ENCODE measurements at regions not wholly inside any gene's neighbourhood (a gene's known extent, or its start where the extent isn't known, plus 50 kb on each side); places are given as distances from the start of the nearest gene placed in this dataset.

- DNase-seq (ENCODE audit: extremely low read depth, low read depth): no peak
- no peak for TF ChIP-seq CTCF (IDR thresholded peaks at IDR 0.05; ENCODE audit: low read depth, low read length)
These were observed 683.5 kb downstream of the NR2F2 start for GRCh38 chr15:97014001-97014400.

- no peak for TF ChIP-seq CTCF (IDR thresholded peaks at IDR 0.05; ENCODE audit: low read depth, low read length)
- DNase-seq (ENCODE audit: extremely low read depth, low read depth): no peak
These were observed 693.0 kb downstream of the NR2F2 start for GRCh38 chr15:97023488-97023844.

- no peak for DNase-seq (ENCODE audit: extremely low read depth, low read depth)
- TF ChIP-seq CTCF (IDR thresholded peaks at IDR 0.05; ENCODE audit: low read depth, low read length): no peak
These were observed 696.3 kb downstream of the NR2F2 start for GRCh38 chr15:97026781-97027180.

GRCh38 chr15:97027772-97028171, 697.3 kb downstream of the NR2F2 start:
- no peak for DNase-seq (ENCODE audit: extremely low read depth, low read depth)
- no peak for TF ChIP-seq CTCF (IDR thresholded peaks at IDR 0.05; ENCODE audit: low read depth, low read length)

GRCh38 chr15:97030251-97030650, 699.8 kb downstream of the NR2F2 start:
- DNase-seq (ENCODE audit: extremely low read depth, low read depth): no peak
- TF ChIP-seq CTCF (IDR thresholded peaks at IDR 0.05; ENCODE audit: low read depth, low read length): no peak

- no peak for TF ChIP-seq CTCF (IDR thresholded peaks at IDR 0.05; ENCODE audit: low read depth, low read length)
- no peak for DNase-seq (ENCODE audit: extremely low read depth, low read depth)
These were observed 705.8 kb downstream of the NR2F2 start for GRCh38 chr15:97036301-97036700.

GRCh38 chr15:97037080-97037479, 706.6 kb downstream of the NR2F2 start:
- no peak for TF ChIP-seq CTCF (IDR thresholded peaks at IDR 0.05; ENCODE audit: low read depth, low read length)
- DNase-seq (ENCODE audit: extremely low read depth, low read depth): no peak

Data from AG09319 (cell line).